Psoas muscle (tissue), 7 donors: ENCODE measurements at regions not wholly inside any gene's neighbourhood (a gene's known extent, or its start where the extent isn't known, plus 50 kb on each side); places are given as distances from the start of the nearest gene placed in this dataset.

ENCODE experiments used
- ATAC-seq, 4 donors: fragments of 200-7000 bp; cut with Tn5 transposase; one replicate each; pipeline ENCODE4 v1.9.1; 2020; ENCODE audit warnings: moderate library complexity in 3 of 4, mild to moderate bottlenecking in 2 of 4
- DNase-seq, 2 donors: peaks; one replicate each; pipeline ENCODE4 v3.0.0-alpha.2; 2020
- H3K27ac ChIP-seq: fragments of 200-600 bp; one replicate; pipeline ENCODE4 v1.8.0; 2022
- H3K27me3 ChIP-seq, 3 donors: fragments of 200-600 bp in 1 of 3; one replicate each; pipeline versions ENCODE4 v1.6.1 to v1.8.0; 2013 to 2022; ENCODE audit warnings: low read length in 2 of 3, mild to moderate bottlenecking in 2 of 3, moderate library complexity in 1 of 3; ENCODE audit not compliant: insufficient read depth in 3 of 3
- H3K36me3 ChIP-seq, 2 donors: fragments of 200-600 bp in 1 of 2; one replicate each; pipeline versions ENCODE4 v1.6.1 to v1.8.0; 2013 to 2022; ENCODE audit warnings: low read depth in 1 of 2, mild to moderate bottlenecking in 1 of 2, moderate library complexity in 1 of 2; ENCODE audit not compliant: insufficient read depth in 1 of 2
- H3K4me1 ChIP-seq: fragments of 200-600 bp; one replicate; pipeline ENCODE4 v1.8.0; 2022
- H3K4me3 ChIP-seq: fragments of 200-600 bp; one replicate; pipeline ENCODE4 v1.8.0; 2022; ENCODE audit warnings: mild to moderate bottlenecking
- H3K9me3 ChIP-seq: fragments of 200-600 bp; one replicate; pipeline ENCODE4 v1.8.0; 2022
- WGBS, 3 donors: extraction: QIAGEN DNeasy Blood & Tissue Kit; methylation state at CpG; one replicate each; pipeline versions ENCODE4 v1.1.6 to v1.1.7; 2013; 5-methylcytosine and 5-hydroxymethylcytosine counted together
- intact Hi-C, 2 donors: fragments of 100-400 bp; cut with DNase I; formaldehyde crosslinking; loops; one replicate each; pipeline versions ENCODE4 v1.11.0 to v1.14.2; 2022
- TF ChIP-seq, protein P1 (sequence below): fragments of 200-600 bp; IDR thresholded peaks from one replicate; pipeline ENCODE4 v1.8.0; 2022; ENCODE audit warnings: antibody characterized with exemption
- donor health status: healthy with polysubstance abuse.
- donor health status: DM: no; HTN: no; CAD: no; lungs with moderate emphysema.
- donor health status: Bipolar disorder and iron deficiency.
- donor health status: healthy.
- donor health status: DM: yes; HTN: yes; CAD: no.
- donor health status: DM: no; HTN: no; CAD: no.
- donor health status: DM: yes; HTN: yes; CAD: no.

DNA sequence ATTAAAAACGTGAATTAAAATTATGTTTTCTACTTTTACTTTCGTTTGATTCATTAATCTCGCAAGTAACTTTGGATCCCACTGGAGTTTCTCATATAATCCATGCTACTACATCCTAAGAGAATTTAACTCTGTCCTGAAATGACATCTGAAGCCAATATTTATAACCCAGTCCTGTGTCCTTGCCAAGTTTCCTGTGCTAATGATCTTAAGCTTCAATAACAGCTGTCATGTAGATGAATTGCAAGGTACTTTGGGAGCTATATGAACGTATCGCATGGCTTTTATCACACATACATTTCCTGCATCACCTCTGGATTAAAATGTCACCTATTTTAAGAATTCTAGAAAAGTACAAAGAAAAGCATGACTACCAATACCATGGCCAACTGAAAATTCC, 833.8 kb upstream of the CITED2 start:
- TF ChIP-seq, protein P1, sequence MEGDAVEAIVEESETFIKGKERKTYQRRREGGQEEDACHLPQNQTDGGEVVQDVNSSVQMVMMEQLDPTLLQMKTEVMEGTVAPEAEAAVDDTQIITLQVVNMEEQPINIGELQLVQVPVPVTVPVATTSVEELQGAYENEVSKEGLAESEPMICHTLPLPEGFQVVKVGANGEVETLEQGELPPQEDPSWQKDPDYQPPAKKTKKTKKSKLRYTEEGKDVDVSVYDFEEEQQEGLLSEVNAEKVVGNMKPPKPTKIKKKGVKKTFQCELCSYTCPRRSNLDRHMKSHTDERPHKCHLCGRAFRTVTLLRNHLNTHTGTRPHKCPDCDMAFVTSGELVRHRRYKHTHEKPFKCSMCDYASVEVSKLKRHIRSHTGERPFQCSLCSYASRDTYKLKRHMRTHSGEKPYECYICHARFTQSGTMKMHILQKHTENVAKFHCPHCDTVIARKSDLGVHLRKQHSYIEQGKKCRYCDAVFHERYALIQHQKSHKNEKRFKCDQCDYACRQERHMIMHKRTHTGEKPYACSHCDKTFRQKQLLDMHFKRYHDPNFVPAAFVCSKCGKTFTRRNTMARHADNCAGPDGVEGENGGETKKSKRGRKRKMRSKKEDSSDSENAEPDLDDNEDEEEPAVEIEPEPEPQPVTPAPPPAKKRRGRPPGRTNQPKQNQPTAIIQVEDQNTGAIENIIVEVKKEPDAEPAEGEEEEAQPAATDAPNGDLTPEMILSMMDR, result no peak
- Histone ChIP-seq H3K4me3 (peak overlapping the region; percentile 32), H3K4me1 (peaks cover 10% of the 10 kb centered on the region), H3K36me3 (no peaks in the 10 kb centered on the region), H3K27ac (no peak overlapping the region), H3K9me3 (no peaks in the 10 kb centered on the region), H3K27me3 (no peaks in the 10 kb centered on the region)
- WGBS, 3 donors, result 8 to 10% (median 9%) methylated on average over 5 of the region's 5 CpGs
- ATAC-seq, result no peak
- intact Hi-C loops, result no loop called here
- no peak for DNase-seq

DNA sequence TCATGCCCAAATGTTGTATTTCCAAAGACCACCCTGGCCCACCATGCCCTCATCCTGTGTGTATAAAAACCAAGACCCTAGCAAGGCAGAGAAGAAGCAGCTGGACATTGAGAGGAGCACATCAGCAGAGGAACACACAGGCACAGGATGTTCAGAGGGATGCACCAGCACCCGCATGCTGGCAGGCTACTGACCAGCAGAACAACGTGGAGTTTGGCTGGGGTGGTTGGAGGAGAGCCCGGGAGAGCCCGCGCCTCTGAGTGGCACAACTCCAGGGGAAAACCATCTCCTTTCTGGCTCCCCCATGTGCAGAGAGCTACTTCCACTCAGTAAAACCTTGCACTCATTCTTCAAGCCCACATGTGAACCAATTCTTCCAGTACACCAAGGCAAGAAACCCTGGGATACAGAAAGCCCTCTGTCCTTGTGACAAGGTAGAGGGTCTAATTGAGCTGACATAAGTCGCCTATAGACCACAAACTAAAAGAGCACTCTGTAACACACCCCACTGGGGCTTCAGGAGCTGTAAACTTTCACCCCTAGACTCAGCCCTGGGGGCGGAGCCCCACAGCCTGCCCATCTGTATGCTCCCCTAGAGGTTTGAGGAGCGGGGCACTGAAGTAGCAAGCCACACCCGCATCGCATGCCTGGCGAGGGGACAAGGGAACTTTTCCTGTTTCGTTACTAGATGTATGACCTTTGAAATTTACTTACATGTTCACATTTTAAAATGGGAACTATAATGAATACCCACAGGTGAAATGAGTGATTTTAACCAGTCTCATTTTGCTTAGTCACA, 831.5 kb upstream of the CITED2 start:
- WGBS, 3 donors, result 63 to 68% (median 67%) methylated on average over 12 of the region's 12 CpGs
- Histone ChIP-seq H3K36me3 (no peaks in the 10 kb centered on the region), H3K9me3 (no peaks in the 10 kb centered on the region), H3K4me3 (no peak overlapping the region), H3K27ac (no peak overlapping the region), H3K4me1 (peaks cover 12% of the 10 kb centered on the region), H3K27me3 (no peaks in the 10 kb centered on the region)
- intact Hi-C loops, result no loop called here
- TF ChIP-seq, protein P1, result no peak
- DNase-seq (peak in 1 of 2 donors; percentile 42), ATAC-seq (no peak)

DNA sequence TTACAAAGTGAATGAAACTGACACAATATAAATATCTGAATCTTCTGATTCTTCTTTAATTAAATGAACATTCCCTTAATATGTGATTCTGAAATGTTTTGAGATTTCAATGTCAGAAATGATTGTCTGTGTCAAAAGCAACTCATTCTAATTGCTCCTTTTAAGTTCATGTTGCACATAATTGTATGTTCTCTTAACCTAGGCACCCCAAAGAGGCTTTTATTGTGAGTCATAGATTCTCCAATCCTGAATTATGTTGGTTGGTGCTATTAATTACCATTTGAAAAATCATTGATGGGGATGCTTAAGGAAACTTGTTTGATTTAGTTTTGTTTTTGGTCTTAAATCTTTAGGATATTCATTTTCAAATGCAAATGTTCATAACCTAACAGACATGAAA, 829.7 kb upstream of the CITED2 start:
- TF ChIP-seq, protein P1, result no peak
- H3K36me3 ChIP-seq, result no peaks in the 10 kb centered on the region
- DNase-seq (no peak), ATAC-seq (no peak)
- no peak overlapping the region for H3K27ac ChIP-seq
- intact Hi-C loops, result no loop called here
- peaks cover 12% of the 10 kb centered on the region for H3K4me1 ChIP-seq
- no peaks in the 10 kb centered on the region for H3K27me3 ChIP-seq
- no peaks in the 10 kb centered on the region for H3K9me3 ChIP-seq
- no peak overlapping the region for H3K4me3 ChIP-seq

DNA sequence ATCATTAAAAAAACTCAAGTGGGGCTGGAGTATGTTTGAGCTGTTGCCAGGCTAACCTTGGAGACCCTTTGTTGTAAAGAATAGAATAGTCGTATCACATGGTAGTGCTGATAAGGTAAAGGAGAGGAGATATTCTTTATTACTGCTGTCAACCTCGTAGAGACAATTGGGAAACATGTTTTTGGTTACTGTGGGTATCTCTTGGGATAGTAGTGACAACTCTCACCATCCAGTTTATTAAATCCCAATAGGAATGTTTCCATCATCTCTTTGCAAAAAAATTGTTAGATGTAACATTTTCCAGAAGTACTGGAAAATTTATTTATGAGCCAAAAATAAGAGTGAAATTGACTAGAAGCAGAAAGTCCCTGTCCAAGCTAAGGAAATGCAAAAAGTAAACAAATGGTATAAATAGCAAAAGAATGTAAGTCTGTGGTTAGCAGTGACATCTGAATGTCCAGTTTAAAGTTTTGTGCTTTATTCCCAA, 829.3 kb upstream of the CITED2 start:
- intact Hi-C loops, result no loop called here
- Histone ChIP-seq H3K4me1 (peaks cover 12% of the 10 kb centered on the region), H3K4me3 (no peak overlapping the region), H3K36me3 (no peaks in the 10 kb centered on the region), H3K27me3 (no peaks in the 10 kb centered on the region), H3K9me3 (no peaks in the 10 kb centered on the region), H3K27ac (no peak overlapping the region)
- ATAC-seq (no peak), DNase-seq (no peak)
- TF ChIP-seq, protein P1, result no peak
- WGBS, 3 donors, result 54 to 62% (median 57%) methylated on average over 2 of the region's 2 CpGs
